ENCODE measurements at regions not wholly inside any gene's neighbourhood (a gene's known extent, or its start where the extent isn't known, plus 50 kb on each side); places are given as distances from the start of the nearest gene placed in this dataset.

DNA sequence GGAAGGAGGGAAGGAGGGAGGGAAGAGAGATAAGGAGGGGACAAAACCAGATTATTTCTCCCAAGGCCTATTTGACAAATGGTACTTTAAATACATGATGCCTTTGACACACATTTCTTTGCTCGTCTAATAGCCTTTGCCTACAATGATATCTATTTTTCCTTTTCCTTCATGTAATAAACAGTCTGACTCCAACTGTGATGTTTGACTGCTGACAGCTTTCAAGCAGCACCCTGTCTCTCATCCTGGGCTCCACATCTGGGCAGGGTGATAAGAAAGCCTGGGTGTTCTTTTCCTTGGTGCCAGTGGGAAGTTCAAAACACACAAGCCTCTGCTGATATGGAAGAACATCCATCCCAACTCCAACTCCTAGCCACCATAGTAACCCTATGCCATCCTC lies 1277.7 kb upstream of the NXPH2 start:
- TF ChIP-seq POLR2A (IDR thresholded peaks at IDR 0.05; ENCODE audit: low read depth) (no peak), EP300 (IDR thresholded peaks at IDR 0.05) (no peak)
- TF ChIP-seq, protein P1, sequence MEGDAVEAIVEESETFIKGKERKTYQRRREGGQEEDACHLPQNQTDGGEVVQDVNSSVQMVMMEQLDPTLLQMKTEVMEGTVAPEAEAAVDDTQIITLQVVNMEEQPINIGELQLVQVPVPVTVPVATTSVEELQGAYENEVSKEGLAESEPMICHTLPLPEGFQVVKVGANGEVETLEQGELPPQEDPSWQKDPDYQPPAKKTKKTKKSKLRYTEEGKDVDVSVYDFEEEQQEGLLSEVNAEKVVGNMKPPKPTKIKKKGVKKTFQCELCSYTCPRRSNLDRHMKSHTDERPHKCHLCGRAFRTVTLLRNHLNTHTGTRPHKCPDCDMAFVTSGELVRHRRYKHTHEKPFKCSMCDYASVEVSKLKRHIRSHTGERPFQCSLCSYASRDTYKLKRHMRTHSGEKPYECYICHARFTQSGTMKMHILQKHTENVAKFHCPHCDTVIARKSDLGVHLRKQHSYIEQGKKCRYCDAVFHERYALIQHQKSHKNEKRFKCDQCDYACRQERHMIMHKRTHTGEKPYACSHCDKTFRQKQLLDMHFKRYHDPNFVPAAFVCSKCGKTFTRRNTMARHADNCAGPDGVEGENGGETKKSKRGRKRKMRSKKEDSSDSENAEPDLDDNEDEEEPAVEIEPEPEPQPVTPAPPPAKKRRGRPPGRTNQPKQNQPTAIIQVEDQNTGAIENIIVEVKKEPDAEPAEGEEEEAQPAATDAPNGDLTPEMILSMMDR (IDR thresholded peaks at IDR 0.05) = no peak

Data from esophagus muscularis mucosa (tissue), 4 donors.